H9 (cell line): ENCODE measurements at regions not wholly inside any gene's neighbourhood (a gene's known extent, or its start where the extent isn't known, plus 50 kb on each side); places are given as distances from the start of the nearest gene placed in this dataset.

ENCODE experiments used
- DNase-seq: peaks from one replicate; pipeline ENCODE4 v3.0.0-alpha.2; 2017
- H2AFZ ChIP-seq: one replicate; pipeline ENCODE4 v1.6.1; 2013; ENCODE audit warnings: mild to moderate bottlenecking, low read length, control low read depth, moderate library complexity
- H2AK5ac ChIP-seq: 2 replicates; pipeline ENCODE4 v1.6.1; 2013; ENCODE audit warnings: low read length, control low read depth, mixed read lengths; ENCODE audit not compliant: insufficient read length
- H2BK120ac ChIP-seq: one replicate; pipeline ENCODE4 v1.6.1; 2013; ENCODE audit warnings: low read depth, mild to moderate bottlenecking, low read length, control low read depth, inconsistent platforms; ENCODE audit not compliant: poor library complexity, severe bottlenecking
- H2BK12ac ChIP-seq: 2 replicates; pipeline ENCODE4 v1.6.1; 2013; ENCODE audit warnings: low read length, control low read depth, mixed read lengths, low read depth; ENCODE audit not compliant: insufficient read length
- H2BK15ac ChIP-seq: 2 replicates; pipeline ENCODE4 v1.6.1; 2013; ENCODE audit warnings: low read depth, low read length, control low read depth
- H2BK20ac ChIP-seq: one replicate; pipeline ENCODE4 v1.6.1; 2013; ENCODE audit warnings: low read depth, mild to moderate bottlenecking, low read length, control low read depth, inconsistent platforms; ENCODE audit not compliant: poor library complexity, severe bottlenecking
- H2BK5ac ChIP-seq: 2 replicates; pipeline ENCODE4 v1.6.1; 2013; ENCODE audit warnings: low read length, control low read depth, mixed read lengths; ENCODE audit not compliant: insufficient read length
- H3K14ac ChIP-seq: 2 replicates; pipeline ENCODE4 v1.6.1; 2013; ENCODE audit warnings: low read length, control low read depth; ENCODE audit not compliant: insufficient read depth
- H3K18ac ChIP-seq: 2 replicates; pipeline ENCODE4 v1.6.1; 2013; ENCODE audit warnings: low read depth, mild to moderate bottlenecking, mixed read lengths, low read length, control low read depth; ENCODE audit not compliant: insufficient read length
- H3K23ac ChIP-seq: 2 replicates; pipeline ENCODE4 v1.6.1; 2013; ENCODE audit warnings: low read length, control low read depth, mixed read lengths, low read depth; ENCODE audit not compliant: insufficient read length
- H3K23me2 ChIP-seq: 2 replicates; pipeline ENCODE4 v1.6.1; 2013; ENCODE audit warnings: low read depth, mild to moderate bottlenecking, mixed read lengths, low read length, control low read depth; ENCODE audit not compliant: insufficient read length, poor library complexity, severe bottlenecking
- H3K27ac ChIP-seq: 2 replicates; pipeline ENCODE4 v1.5.1; 2013; ENCODE audit warnings: low read length, control low read depth, mixed read lengths, low read depth; ENCODE audit not compliant: insufficient read length
- H3K27me3 ChIP-seq: 2 replicates; pipeline ENCODE4 v1.6.1; 2013; ENCODE audit warnings: low read length, control low read depth, inconsistent platforms; ENCODE audit not compliant: insufficient read depth
- H3K4ac ChIP-seq: 2 replicates; pipeline ENCODE4 v1.6.1; 2013; ENCODE audit warnings: low read depth, mild to moderate bottlenecking, control low read depth, inconsistent platforms, low read length, moderate library complexity
- H3K4me1 ChIP-seq: 2 replicates; pipeline ENCODE4 v1.6.1; 2013; ENCODE audit warnings: low read length, control low read depth, inconsistent platforms; ENCODE audit not compliant: insufficient read depth
- H3K4me2 ChIP-seq: 2 replicates; pipeline ENCODE4 v1.6.1; 2013; ENCODE audit warnings: low read length, control low read depth, mixed read lengths; ENCODE audit not compliant: insufficient read length, insufficient read depth
- H3K56ac ChIP-seq: 2 replicates; pipeline ENCODE4 v1.6.1; 2013; ENCODE audit warnings: low read depth, mild to moderate bottlenecking, mixed read lengths, low read length, control low read depth; ENCODE audit not compliant: insufficient read length
- H3K79me1 ChIP-seq: 2 replicates; pipeline ENCODE4 v1.6.1; 2013; ENCODE audit warnings: low read depth, mild to moderate bottlenecking, moderate library complexity, low read length, control low read depth, inconsistent platforms; ENCODE audit not compliant: insufficient read depth, poor library complexity, severe bottlenecking
- H3K79me2 ChIP-seq: 2 replicates; pipeline ENCODE4 v1.6.1; 2013; ENCODE audit warnings: low read length, control low read depth, inconsistent platforms; ENCODE audit not compliant: insufficient read depth
- H3K9ac ChIP-seq: 2 replicates; pipeline ENCODE4 v1.6.1; 2013; ENCODE audit warnings: low read length, control low read depth, mixed read lengths; ENCODE audit not compliant: insufficient read length; ENCODE audit errors: extremely low read depth
- H3K9me3 ChIP-seq: one replicate; pipeline ENCODE4 v1.6.1; 2013; ENCODE audit warnings: low read depth, low read length, inconsistent platforms; ENCODE audit not compliant: control insufficient read depth
- H3T11ph ChIP-seq: one replicate; pipeline ENCODE4 v1.6.1; 2013; ENCODE audit warnings: mild to moderate bottlenecking, low read length, control low read depth, inconsistent platforms
- H4K20me1 ChIP-seq: one replicate; pipeline ENCODE4 v1.6.1; 2013; ENCODE audit not compliant: control insufficient read depth, insufficient read length, insufficient read depth
- H4K5ac ChIP-seq: 2 replicates; pipeline ENCODE4 v1.6.1; 2013; ENCODE audit warnings: low read depth, mild to moderate bottlenecking, mixed read lengths, low read length, control low read depth; ENCODE audit not compliant: insufficient read length
- H4K8ac ChIP-seq: replicated peaks from 2 replicates; pipeline ENCODE4 v1.6.1; 2013; ENCODE audit warnings: low read length, control low read depth, mixed read lengths, low read depth; ENCODE audit not compliant: insufficient read length
- H4K91ac ChIP-seq: 2 replicates; pipeline ENCODE4 v1.6.1; 2013; ENCODE audit warnings: low read depth, mild to moderate bottlenecking, moderate library complexity, mixed read lengths, low read length, control low read depth; ENCODE audit not compliant: insufficient read length
- H3K27ac Mint-ChIP-seq, 3 experiments: 2 replicates in 2 of 3; 3 replicates in 1 of 3; pipeline ENCODE4 v1.8.0; 2020 to 2021; ENCODE audit warnings: mixed read lengths in 3 of 3, mild to moderate bottlenecking in 1 of 3, moderate library complexity in 1 of 3
- H3K27me3 Mint-ChIP-seq: 2 replicates; pipeline ENCODE4 v1.8.0; 2021; ENCODE audit warnings: low read depth, mild to moderate bottlenecking, moderate library complexity, mixed read lengths
- H3K36me3 Mint-ChIP-seq, 3 experiments: 2 replicates in 2 of 3; 3 replicates in 1 of 3; pipeline ENCODE4 v1.8.0; 2020 to 2021; ENCODE audit warnings: low read depth in 3 of 3, mixed read lengths in 3 of 3; ENCODE audit not compliant: insufficient read depth in 1 of 3
- H3K4me1 Mint-ChIP-seq, 2 experiments: 2 replicates each; pipeline ENCODE4 v1.8.0; 2020; ENCODE audit warnings: mixed read lengths in 2 of 2
- H3K4me3 Mint-ChIP-seq, 2 experiments: 2 replicates in 1 of 2; 3 replicates in 1 of 2; pipeline ENCODE4 v1.8.0; 2020 to 2021; ENCODE audit warnings: mild to moderate bottlenecking in 2 of 2, mixed read lengths in 2 of 2, moderate library complexity in 1 of 2
- H3K9me3 Mint-ChIP-seq, 2 experiments: 2 replicates in 1 of 2; 3 replicates in 1 of 2; pipeline ENCODE4 v1.8.0; 2020; ENCODE audit warnings: mild to moderate bottlenecking in 2 of 2, mixed read lengths in 2 of 2, moderate library complexity in 1 of 2
- WGBS: extraction: QIAGEN DNeasy Blood & Tissue Kit; methylation state at CpG from one replicate; pipeline ENCODE4 v1.1.7; 2013; ENCODE audit warnings: missing lambda C conversion rate, low lambda C conversion rate, mixed read lengths; ENCODE audit not compliant: insufficient read length; ENCODE audit errors: extremely low coverage; 5-methylcytosine and 5-hydroxymethylcytosine counted together
- TF ChIP-seq, protein P1 (sequence below): fragments of 200-600 bp; sonication (generic); conservative IDR thresholded peaks from 3 replicates; pipeline ENCODE4 v1.8.0; 2021; ENCODE audit warnings: antibody characterized with exemption, mild to moderate bottlenecking

DNA sequence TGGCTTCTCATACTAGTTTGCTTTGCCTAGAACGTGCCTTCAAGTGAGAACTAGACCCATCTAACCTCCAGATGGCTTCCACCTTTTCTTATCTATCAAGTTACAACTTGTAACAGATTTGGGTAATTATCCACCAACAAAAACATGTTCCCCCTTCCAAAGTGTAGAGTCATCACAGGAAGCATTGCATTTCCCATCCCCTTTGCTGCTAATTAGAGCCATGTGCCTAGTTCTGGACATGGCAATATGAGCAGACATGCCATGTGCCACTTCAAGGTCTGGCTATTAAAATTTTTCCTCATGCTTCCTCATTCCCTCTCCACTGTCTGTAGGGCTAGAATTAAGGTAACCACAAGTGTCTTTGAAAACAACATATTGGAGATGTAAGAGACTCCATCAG, 814.4 kb downstream of the TENT5A start:
- Histone ChIP-seq H2AFZ (no peak overlapping the region), H3K23ac (no peak overlapping the region), H3K27me3 (no peaks in the 10 kb centered on the region), H4K5ac (no peak overlapping the region), H3K9me3 (no peaks in the 10 kb centered on the region), H2BK20ac (no peak overlapping the region), H3K23me2 (no peaks in the 10 kb centered on the region), H3K4me1 (no peaks in the 10 kb centered on the region), H2AK5ac (no peak overlapping the region), H2BK15ac (no peak overlapping the region), H3K4me2 (no peak overlapping the region), H3K79me2 (no peaks in the 10 kb centered on the region), H4K91ac (no peak overlapping the region), H3K79me1 (no peaks in the 10 kb centered on the region), H3K14ac (no peak overlapping the region), H4K8ac (no peak overlapping the region), H3K18ac (no peak overlapping the region), H3K4ac (no peak overlapping the region), H2BK120ac (no peak overlapping the region), H2BK12ac (no peak overlapping the region), H4K20me1 (no peaks in the 10 kb centered on the region), H3K9ac (no peak overlapping the region), H3T11ph (no peak overlapping the region), H3K27ac (no peak overlapping the region), H2BK5ac (no peak overlapping the region), H3K56ac (no peak overlapping the region)
- Mint-ChIP-seq H3K27me3 (no peaks in the 10 kb centered on the region), H3K27ac (no peak overlapping the region), H3K4me1 (no peaks in the 10 kb centered on the region), H3K9me3 (peaks cover 15 to 22% of the 10 kb centered on the region in 2 experiments; a peak in 4 of 5 replicates), H3K4me3 (no peak overlapping the region), H3K36me3 (peaks cover 4 to 17% (median 5%) of the 10 kb centered on the region in 3 experiments; a peak in 5 of 7 replicates)
- WGBS = no CpG with 5 or more reads among the region's 1 CpG
- TF ChIP-seq, protein P1, sequence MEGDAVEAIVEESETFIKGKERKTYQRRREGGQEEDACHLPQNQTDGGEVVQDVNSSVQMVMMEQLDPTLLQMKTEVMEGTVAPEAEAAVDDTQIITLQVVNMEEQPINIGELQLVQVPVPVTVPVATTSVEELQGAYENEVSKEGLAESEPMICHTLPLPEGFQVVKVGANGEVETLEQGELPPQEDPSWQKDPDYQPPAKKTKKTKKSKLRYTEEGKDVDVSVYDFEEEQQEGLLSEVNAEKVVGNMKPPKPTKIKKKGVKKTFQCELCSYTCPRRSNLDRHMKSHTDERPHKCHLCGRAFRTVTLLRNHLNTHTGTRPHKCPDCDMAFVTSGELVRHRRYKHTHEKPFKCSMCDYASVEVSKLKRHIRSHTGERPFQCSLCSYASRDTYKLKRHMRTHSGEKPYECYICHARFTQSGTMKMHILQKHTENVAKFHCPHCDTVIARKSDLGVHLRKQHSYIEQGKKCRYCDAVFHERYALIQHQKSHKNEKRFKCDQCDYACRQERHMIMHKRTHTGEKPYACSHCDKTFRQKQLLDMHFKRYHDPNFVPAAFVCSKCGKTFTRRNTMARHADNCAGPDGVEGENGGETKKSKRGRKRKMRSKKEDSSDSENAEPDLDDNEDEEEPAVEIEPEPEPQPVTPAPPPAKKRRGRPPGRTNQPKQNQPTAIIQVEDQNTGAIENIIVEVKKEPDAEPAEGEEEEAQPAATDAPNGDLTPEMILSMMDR = no peak
- DNase-seq = no peak
